Hepatocyte (in vitro differentiated cells): ENCODE measurements at regions not wholly inside any gene's neighbourhood (a gene's known extent, or its start where the extent isn't known, plus 50 kb on each side); places are given as distances from the start of the nearest gene placed in this dataset.

ENCODE experiments used
- EZH2 ChIP-seq: fragments of 200-600 bp; sonication (generic); IDR thresholded peaks from 2 replicates; pipeline ENCODE4 v1.6.1; 2016; ENCODE audit warnings: antibody characterized with exemption, mild to moderate bottlenecking, borderline replicate concordance
- EZH2phosphoT487 ChIP-seq: fragments of 200-600 bp; sonication (generic); IDR thresholded peaks from one replicate; pipeline ENCODE4 v1.6.1; 2018; ENCODE audit warnings: antibody characterized with exemption, mild to moderate bottlenecking, low read depth, moderate library complexity; ENCODE audit not compliant: unreplicated experiment, severe bottlenecking
- TF ChIP-seq, protein P1 (sequence below): fragments of 200-600 bp; sonication (generic); IDR thresholded peaks from 2 replicates; pipeline ENCODE4 v1.5.1; 2016; ENCODE audit warnings: antibody characterized with exemption, mild to moderate bottlenecking; ENCODE audit not compliant: poor library complexity

DNA sequence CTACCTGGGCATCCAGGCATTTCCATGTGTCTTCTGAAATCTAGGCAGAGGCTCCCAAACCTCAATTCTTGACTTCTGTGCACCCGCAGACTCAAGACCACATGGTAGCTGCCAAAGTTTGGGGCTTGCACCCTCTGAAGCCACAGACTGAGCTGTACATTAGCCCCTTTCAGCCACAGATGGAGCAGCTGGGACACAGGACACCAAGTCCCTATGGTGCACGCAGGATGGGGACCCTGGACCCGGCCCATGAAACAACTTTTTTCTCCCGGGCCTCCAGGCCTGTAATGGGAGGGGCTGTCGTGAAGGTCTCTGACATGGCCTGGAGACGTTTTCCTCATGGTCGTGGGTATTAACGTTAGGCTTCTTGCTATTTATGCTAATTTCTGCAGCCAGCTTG lies 330.0 kb downstream of the RERGL start:
- TF ChIP-seq EZH2 (no peak), EZH2phosphoT487 (no peak)
- TF ChIP-seq, protein P1, sequence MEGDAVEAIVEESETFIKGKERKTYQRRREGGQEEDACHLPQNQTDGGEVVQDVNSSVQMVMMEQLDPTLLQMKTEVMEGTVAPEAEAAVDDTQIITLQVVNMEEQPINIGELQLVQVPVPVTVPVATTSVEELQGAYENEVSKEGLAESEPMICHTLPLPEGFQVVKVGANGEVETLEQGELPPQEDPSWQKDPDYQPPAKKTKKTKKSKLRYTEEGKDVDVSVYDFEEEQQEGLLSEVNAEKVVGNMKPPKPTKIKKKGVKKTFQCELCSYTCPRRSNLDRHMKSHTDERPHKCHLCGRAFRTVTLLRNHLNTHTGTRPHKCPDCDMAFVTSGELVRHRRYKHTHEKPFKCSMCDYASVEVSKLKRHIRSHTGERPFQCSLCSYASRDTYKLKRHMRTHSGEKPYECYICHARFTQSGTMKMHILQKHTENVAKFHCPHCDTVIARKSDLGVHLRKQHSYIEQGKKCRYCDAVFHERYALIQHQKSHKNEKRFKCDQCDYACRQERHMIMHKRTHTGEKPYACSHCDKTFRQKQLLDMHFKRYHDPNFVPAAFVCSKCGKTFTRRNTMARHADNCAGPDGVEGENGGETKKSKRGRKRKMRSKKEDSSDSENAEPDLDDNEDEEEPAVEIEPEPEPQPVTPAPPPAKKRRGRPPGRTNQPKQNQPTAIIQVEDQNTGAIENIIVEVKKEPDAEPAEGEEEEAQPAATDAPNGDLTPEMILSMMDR: no peak
